ENCODE measurements at regions not wholly inside any gene's neighbourhood (a gene's known extent, or its start where the extent isn't known, plus 50 kb on each side); places are given as distances from the start of the nearest gene placed in this dataset.

GRCh38 chr9:105038051-105038450 lies 110.1 kb upstream of the ABCA1 start:
- TF ChIP-seq, protein P1, sequence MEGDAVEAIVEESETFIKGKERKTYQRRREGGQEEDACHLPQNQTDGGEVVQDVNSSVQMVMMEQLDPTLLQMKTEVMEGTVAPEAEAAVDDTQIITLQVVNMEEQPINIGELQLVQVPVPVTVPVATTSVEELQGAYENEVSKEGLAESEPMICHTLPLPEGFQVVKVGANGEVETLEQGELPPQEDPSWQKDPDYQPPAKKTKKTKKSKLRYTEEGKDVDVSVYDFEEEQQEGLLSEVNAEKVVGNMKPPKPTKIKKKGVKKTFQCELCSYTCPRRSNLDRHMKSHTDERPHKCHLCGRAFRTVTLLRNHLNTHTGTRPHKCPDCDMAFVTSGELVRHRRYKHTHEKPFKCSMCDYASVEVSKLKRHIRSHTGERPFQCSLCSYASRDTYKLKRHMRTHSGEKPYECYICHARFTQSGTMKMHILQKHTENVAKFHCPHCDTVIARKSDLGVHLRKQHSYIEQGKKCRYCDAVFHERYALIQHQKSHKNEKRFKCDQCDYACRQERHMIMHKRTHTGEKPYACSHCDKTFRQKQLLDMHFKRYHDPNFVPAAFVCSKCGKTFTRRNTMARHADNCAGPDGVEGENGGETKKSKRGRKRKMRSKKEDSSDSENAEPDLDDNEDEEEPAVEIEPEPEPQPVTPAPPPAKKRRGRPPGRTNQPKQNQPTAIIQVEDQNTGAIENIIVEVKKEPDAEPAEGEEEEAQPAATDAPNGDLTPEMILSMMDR (conservative IDR thresholded peaks at IDR 0.05): no peak
- Mint-ChIP-seq H3K9me3 (peaks cover 4% of the 10 kb centered on the region), H3K27ac (no peak overlapping the region), H3K27me3 (no peaks in the 10 kb centered on the region), H3K36me3 (no peaks in the 10 kb centered on the region), H3K4me1 (ENCODE audit: unreplicated experiment) (no peaks in the 10 kb centered on the region), H3K4me3 (no peak overlapping the region)
- no peak for DNase-seq (ENCODE audit: extremely low spot score, unreplicated experiment)

- Mint-ChIP-seq H3K27ac (no peak overlapping the region), H3K4me1 (ENCODE audit: unreplicated experiment) (no peaks in the 10 kb centered on the region), H3K36me3 (no peaks in the 10 kb centered on the region), H3K9me3 (peaks cover 4% of the 10 kb centered on the region), H3K4me3 (no peak overlapping the region), H3K27me3 (no peaks in the 10 kb centered on the region)
- TF ChIP-seq, protein P1 (conservative IDR thresholded peaks at IDR 0.05): no peak
- no peak for DNase-seq (ENCODE audit: extremely low spot score, unreplicated experiment)
Observed at GRCh38 chr9:105039175-105039799, 111.3 kb upstream of the ABCA1 start.

DNA sequence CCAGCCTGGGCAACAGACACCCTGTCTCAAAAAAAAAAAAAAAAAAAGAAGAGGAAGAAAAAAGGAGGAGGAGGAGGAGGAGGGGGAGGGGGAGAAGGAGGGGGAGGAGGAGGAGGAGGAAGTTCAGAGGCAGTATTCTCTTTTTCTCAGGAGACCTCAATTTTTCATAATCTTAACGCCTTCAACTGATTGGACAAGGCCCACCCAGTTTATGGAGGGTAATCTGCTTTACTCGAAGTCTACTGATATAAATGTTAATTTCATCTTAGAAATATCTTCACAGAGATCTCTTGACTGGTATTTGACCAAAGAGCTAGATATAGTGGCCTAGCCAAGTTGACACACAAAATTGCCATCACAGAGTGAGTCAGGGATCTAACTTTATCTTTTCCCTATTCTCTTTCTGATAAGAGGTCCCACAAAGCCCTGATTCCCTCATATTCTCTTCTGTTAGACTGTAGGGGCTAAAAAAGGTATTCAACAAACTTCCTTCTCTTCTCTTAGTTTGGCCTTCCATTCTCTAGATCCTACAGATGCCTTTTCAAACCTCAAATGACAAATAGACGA lies 115.5 kb upstream of the ABCA1 start:
- TF ChIP-seq, protein P1 (conservative IDR thresholded peaks at IDR 0.05): no peak
- DNase-seq (ENCODE audit: extremely low spot score, unreplicated experiment): no peak
- Mint-ChIP-seq H3K27me3 (no peaks in the 10 kb centered on the region), H3K27ac (no peak overlapping the region), H3K36me3 (no peaks in the 10 kb centered on the region), H3K4me3 (no peak overlapping the region), H3K4me1 (ENCODE audit: unreplicated experiment) (no peaks in the 10 kb centered on the region), H3K9me3 (no peaks in the 10 kb centered on the region)

- no peak overlapping the region for H3K27ac Mint-ChIP-seq
- no peaks in the 10 kb centered on the region for H3K4me1 Mint-ChIP-seq (ENCODE audit: unreplicated experiment)
- no peaks in the 10 kb centered on the region for H3K36me3 Mint-ChIP-seq
- TF ChIP-seq, protein P1 (conservative IDR thresholded peaks at IDR 0.05): no peak
- H3K4me3 Mint-ChIP-seq: no peak overlapping the region
- H3K27me3 Mint-ChIP-seq: no peaks in the 10 kb centered on the region
- no peak for DNase-seq (ENCODE audit: extremely low spot score, unreplicated experiment)
- H3K9me3 Mint-ChIP-seq: no peaks in the 10 kb centered on the region
Observed at GRCh38 chr9:105044518-105044917, 116.6 kb upstream of the ABCA1 start.

- Mint-ChIP-seq H3K4me1 (ENCODE audit: unreplicated experiment) (no peaks in the 10 kb centered on the region), H3K27ac (no peak overlapping the region)
Observed at GRCh38 chr9:105046907-105047741, 119.2 kb upstream of the ABCA1 start.

More at GRCh38 chr9:105046907-105047741, 119.2 kb upstream of the ABCA1 start:
- H3K4me3 Mint-ChIP-seq: no peak overlapping the region
- DNase-seq (ENCODE audit: extremely low spot score, unreplicated experiment): no peak
- no peaks in the 10 kb centered on the region for H3K9me3 Mint-ChIP-seq
- H3K36me3 Mint-ChIP-seq: no peaks in the 10 kb centered on the region
- no peaks in the 10 kb centered on the region for H3K27me3 Mint-ChIP-seq
- TF ChIP-seq, protein P1 (conservative IDR thresholded peaks at IDR 0.05): peak; percentile 15
